H9 (cell line): ENCODE measurements at regions not wholly inside any gene's neighbourhood (a gene's known extent, or its start where the extent isn't known, plus 50 kb on each side); places are given as distances from the start of the nearest gene placed in this dataset.

Experiments
- DNase-seq: peaks from one replicate; pipeline ENCODE4 v3.0.0-alpha.2; 2017
- H2AFZ ChIP-seq: one replicate; pipeline ENCODE4 v1.6.1; 2013; ENCODE audit warnings: mild to moderate bottlenecking, low read length, control low read depth, moderate library complexity
- H2AK5ac ChIP-seq: 2 replicates; pipeline ENCODE4 v1.6.1; 2013; ENCODE audit warnings: low read length, control low read depth, mixed read lengths; ENCODE audit not compliant: insufficient read length
- H2BK120ac ChIP-seq: one replicate; pipeline ENCODE4 v1.6.1; 2013; ENCODE audit warnings: low read depth, mild to moderate bottlenecking, low read length, control low read depth, inconsistent platforms; ENCODE audit not compliant: poor library complexity, severe bottlenecking
- H2BK12ac ChIP-seq: 2 replicates; pipeline ENCODE4 v1.6.1; 2013; ENCODE audit warnings: low read length, control low read depth, mixed read lengths, low read depth; ENCODE audit not compliant: insufficient read length
- H2BK15ac ChIP-seq: 2 replicates; pipeline ENCODE4 v1.6.1; 2013; ENCODE audit warnings: low read depth, low read length, control low read depth
- H2BK20ac ChIP-seq: one replicate; pipeline ENCODE4 v1.6.1; 2013; ENCODE audit warnings: low read depth, mild to moderate bottlenecking, low read length, control low read depth, inconsistent platforms; ENCODE audit not compliant: poor library complexity, severe bottlenecking
- H2BK5ac ChIP-seq: 2 replicates; pipeline ENCODE4 v1.6.1; 2013; ENCODE audit warnings: low read length, control low read depth, mixed read lengths; ENCODE audit not compliant: insufficient read length
- H3K14ac ChIP-seq: 2 replicates; pipeline ENCODE4 v1.6.1; 2013; ENCODE audit warnings: low read length, control low read depth; ENCODE audit not compliant: insufficient read depth
- H3K18ac ChIP-seq: 2 replicates; pipeline ENCODE4 v1.6.1; 2013; ENCODE audit warnings: low read depth, mild to moderate bottlenecking, mixed read lengths, low read length, control low read depth; ENCODE audit not compliant: insufficient read length
- H3K23ac ChIP-seq: 2 replicates; pipeline ENCODE4 v1.6.1; 2013; ENCODE audit warnings: low read length, control low read depth, mixed read lengths, low read depth; ENCODE audit not compliant: insufficient read length
- H3K23me2 ChIP-seq: 2 replicates; pipeline ENCODE4 v1.6.1; 2013; ENCODE audit warnings: low read depth, mild to moderate bottlenecking, mixed read lengths, low read length, control low read depth; ENCODE audit not compliant: insufficient read length, poor library complexity, severe bottlenecking
- H3K27ac ChIP-seq: 2 replicates; pipeline ENCODE4 v1.5.1; 2013; ENCODE audit warnings: low read length, control low read depth, mixed read lengths, low read depth; ENCODE audit not compliant: insufficient read length
- H3K27me3 ChIP-seq: 2 replicates; pipeline ENCODE4 v1.6.1; 2013; ENCODE audit warnings: low read length, control low read depth, inconsistent platforms; ENCODE audit not compliant: insufficient read depth
- H3K4ac ChIP-seq: 2 replicates; pipeline ENCODE4 v1.6.1; 2013; ENCODE audit warnings: low read depth, mild to moderate bottlenecking, control low read depth, inconsistent platforms, low read length, moderate library complexity
- H3K4me1 ChIP-seq: 2 replicates; pipeline ENCODE4 v1.6.1; 2013; ENCODE audit warnings: low read length, control low read depth, inconsistent platforms; ENCODE audit not compliant: insufficient read depth
- H3K4me2 ChIP-seq: 2 replicates; pipeline ENCODE4 v1.6.1; 2013; ENCODE audit warnings: low read length, control low read depth, mixed read lengths; ENCODE audit not compliant: insufficient read length, insufficient read depth
- H3K56ac ChIP-seq: 2 replicates; pipeline ENCODE4 v1.6.1; 2013; ENCODE audit warnings: low read depth, mild to moderate bottlenecking, mixed read lengths, low read length, control low read depth; ENCODE audit not compliant: insufficient read length
- H3K79me1 ChIP-seq: 2 replicates; pipeline ENCODE4 v1.6.1; 2013; ENCODE audit warnings: low read depth, mild to moderate bottlenecking, moderate library complexity, low read length, control low read depth, inconsistent platforms; ENCODE audit not compliant: insufficient read depth, poor library complexity, severe bottlenecking
- H3K79me2 ChIP-seq: 2 replicates; pipeline ENCODE4 v1.6.1; 2013; ENCODE audit warnings: low read length, control low read depth, inconsistent platforms; ENCODE audit not compliant: insufficient read depth
- H3K9ac ChIP-seq: 2 replicates; pipeline ENCODE4 v1.6.1; 2013; ENCODE audit warnings: low read length, control low read depth, mixed read lengths; ENCODE audit not compliant: insufficient read length; ENCODE audit errors: extremely low read depth
- H3K9me3 ChIP-seq: one replicate; pipeline ENCODE4 v1.6.1; 2013; ENCODE audit warnings: low read depth, low read length, inconsistent platforms; ENCODE audit not compliant: control insufficient read depth
- H3T11ph ChIP-seq: one replicate; pipeline ENCODE4 v1.6.1; 2013; ENCODE audit warnings: mild to moderate bottlenecking, low read length, control low read depth, inconsistent platforms
- H4K20me1 ChIP-seq: one replicate; pipeline ENCODE4 v1.6.1; 2013; ENCODE audit not compliant: control insufficient read depth, insufficient read length, insufficient read depth
- H4K5ac ChIP-seq: 2 replicates; pipeline ENCODE4 v1.6.1; 2013; ENCODE audit warnings: low read depth, mild to moderate bottlenecking, mixed read lengths, low read length, control low read depth; ENCODE audit not compliant: insufficient read length
- H4K8ac ChIP-seq: replicated peaks from 2 replicates; pipeline ENCODE4 v1.6.1; 2013; ENCODE audit warnings: low read length, control low read depth, mixed read lengths, low read depth; ENCODE audit not compliant: insufficient read length
- H4K91ac ChIP-seq: 2 replicates; pipeline ENCODE4 v1.6.1; 2013; ENCODE audit warnings: low read depth, mild to moderate bottlenecking, moderate library complexity, mixed read lengths, low read length, control low read depth; ENCODE audit not compliant: insufficient read length
- H3K27ac Mint-ChIP-seq, 3 experiments: 2 replicates in 2 of 3; 3 replicates in 1 of 3; pipeline ENCODE4 v1.8.0; 2020 to 2021; ENCODE audit warnings: mixed read lengths in 3 of 3, mild to moderate bottlenecking in 1 of 3, moderate library complexity in 1 of 3
- H3K27me3 Mint-ChIP-seq: 2 replicates; pipeline ENCODE4 v1.8.0; 2021; ENCODE audit warnings: low read depth, mild to moderate bottlenecking, moderate library complexity, mixed read lengths
- H3K36me3 Mint-ChIP-seq, 3 experiments: 2 replicates in 2 of 3; 3 replicates in 1 of 3; pipeline ENCODE4 v1.8.0; 2020 to 2021; ENCODE audit warnings: low read depth in 3 of 3, mixed read lengths in 3 of 3; ENCODE audit not compliant: insufficient read depth in 1 of 3
- H3K4me1 Mint-ChIP-seq, 2 experiments: 2 replicates each; pipeline ENCODE4 v1.8.0; 2020; ENCODE audit warnings: mixed read lengths in 2 of 2
- H3K4me3 Mint-ChIP-seq, 2 experiments: 2 replicates in 1 of 2; 3 replicates in 1 of 2; pipeline ENCODE4 v1.8.0; 2020 to 2021; ENCODE audit warnings: mild to moderate bottlenecking in 2 of 2, mixed read lengths in 2 of 2, moderate library complexity in 1 of 2
- H3K9me3 Mint-ChIP-seq, 2 experiments: 2 replicates in 1 of 2; 3 replicates in 1 of 2; pipeline ENCODE4 v1.8.0; 2020; ENCODE audit warnings: mild to moderate bottlenecking in 2 of 2, mixed read lengths in 2 of 2, moderate library complexity in 1 of 2
- WGBS: extraction: QIAGEN DNeasy Blood & Tissue Kit; methylation state at CpG from one replicate; pipeline ENCODE4 v1.1.7; 2013; ENCODE audit warnings: missing lambda C conversion rate, low lambda C conversion rate, mixed read lengths; ENCODE audit not compliant: insufficient read length; ENCODE audit errors: extremely low coverage; 5-methylcytosine and 5-hydroxymethylcytosine counted together
- TF ChIP-seq, protein P1 (sequence below): fragments of 200-600 bp; sonication (generic); conservative IDR thresholded peaks from 3 replicates; pipeline ENCODE4 v1.8.0; 2021; ENCODE audit warnings: antibody characterized with exemption, mild to moderate bottlenecking

DNA sequence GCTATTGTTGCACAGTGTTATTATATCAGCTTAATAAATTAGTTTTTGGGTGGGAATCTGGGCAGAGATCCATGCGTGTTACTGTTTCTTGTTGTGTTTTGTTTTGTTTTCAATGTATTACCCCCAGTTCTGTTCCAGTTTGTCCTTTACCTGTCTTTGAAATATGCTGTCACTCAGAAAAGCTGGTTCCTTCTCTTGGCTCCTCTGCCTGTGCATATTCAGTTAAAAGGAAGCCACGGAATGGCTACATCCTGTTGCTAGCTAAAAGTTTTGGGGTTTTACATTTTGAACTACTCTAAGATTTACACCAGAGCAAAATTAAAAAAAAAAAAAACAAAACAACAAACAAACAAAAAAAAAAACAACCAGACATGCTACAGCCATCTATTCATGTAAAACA, 374.9 kb upstream of the RORB start:
- Mint-ChIP-seq H3K9me3 (no peaks in the 10 kb centered on the region), H3K4me3 (no peak overlapping the region), H3K36me3 (no peaks in the 10 kb centered on the region), H3K27ac (no peak overlapping the region), H3K4me1 (peaks cover 12 to 20% of the 10 kb centered on the region in 2 experiments), H3K27me3 (peaks cover 17% of the 10 kb centered on the region)
- Histone ChIP-seq H3K14ac (no peak overlapping the region), H4K91ac (no peak overlapping the region), H3K56ac (no peak overlapping the region), H4K5ac (no peak overlapping the region), H3K4me1 (peaks cover 2% of the 10 kb centered on the region; the same call in 1 of the 2 replicates), H3K9me3 (no peaks in the 10 kb centered on the region), H2AFZ (no peak overlapping the region), H2BK5ac (no peak overlapping the region), H2BK120ac (no peak overlapping the region), H3K79me1 (no peaks in the 10 kb centered on the region), H2BK20ac (no peak overlapping the region), H2BK12ac (no peak overlapping the region), H3K23ac (no peak overlapping the region), H3K27ac (no peak overlapping the region), H4K8ac (no peak overlapping the region), H3K9ac (no peak overlapping the region), H3K23me2 (no peaks in the 10 kb centered on the region), H3K79me2 (no peaks in the 10 kb centered on the region), H3K27me3 (no peaks in the 10 kb centered on the region), H3K18ac (no peak overlapping the region), H2BK15ac (no peak overlapping the region), H4K20me1 (no peaks in the 10 kb centered on the region), H3K4me2 (no peak overlapping the region), H3K4ac (no peak overlapping the region), H2AK5ac (no peak overlapping the region), H3T11ph (no peak overlapping the region)
- TF ChIP-seq, protein P1, sequence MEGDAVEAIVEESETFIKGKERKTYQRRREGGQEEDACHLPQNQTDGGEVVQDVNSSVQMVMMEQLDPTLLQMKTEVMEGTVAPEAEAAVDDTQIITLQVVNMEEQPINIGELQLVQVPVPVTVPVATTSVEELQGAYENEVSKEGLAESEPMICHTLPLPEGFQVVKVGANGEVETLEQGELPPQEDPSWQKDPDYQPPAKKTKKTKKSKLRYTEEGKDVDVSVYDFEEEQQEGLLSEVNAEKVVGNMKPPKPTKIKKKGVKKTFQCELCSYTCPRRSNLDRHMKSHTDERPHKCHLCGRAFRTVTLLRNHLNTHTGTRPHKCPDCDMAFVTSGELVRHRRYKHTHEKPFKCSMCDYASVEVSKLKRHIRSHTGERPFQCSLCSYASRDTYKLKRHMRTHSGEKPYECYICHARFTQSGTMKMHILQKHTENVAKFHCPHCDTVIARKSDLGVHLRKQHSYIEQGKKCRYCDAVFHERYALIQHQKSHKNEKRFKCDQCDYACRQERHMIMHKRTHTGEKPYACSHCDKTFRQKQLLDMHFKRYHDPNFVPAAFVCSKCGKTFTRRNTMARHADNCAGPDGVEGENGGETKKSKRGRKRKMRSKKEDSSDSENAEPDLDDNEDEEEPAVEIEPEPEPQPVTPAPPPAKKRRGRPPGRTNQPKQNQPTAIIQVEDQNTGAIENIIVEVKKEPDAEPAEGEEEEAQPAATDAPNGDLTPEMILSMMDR = no peak
- no CpG with 5 or more reads among the region's 2 CpGs for WGBS
- no peak for DNase-seq
